Left kidney (tissue), 1 donor: ENCODE measurements at regions not wholly inside any gene's neighbourhood (a gene's known extent, or its start where the extent isn't known, plus 50 kb on each side); places are given as distances from the start of the nearest gene placed in this dataset.
"Not testable (repeated sequence)": the region's sequence is repeated elsewhere in the genome, so short reads cannot be mapped to it uniquely, and the experiment has no call there.

Experiments
- DNase-seq: peaks from one replicate; pipeline ENCODE4 v3.0.0-alpha.2; 2013

DNA sequence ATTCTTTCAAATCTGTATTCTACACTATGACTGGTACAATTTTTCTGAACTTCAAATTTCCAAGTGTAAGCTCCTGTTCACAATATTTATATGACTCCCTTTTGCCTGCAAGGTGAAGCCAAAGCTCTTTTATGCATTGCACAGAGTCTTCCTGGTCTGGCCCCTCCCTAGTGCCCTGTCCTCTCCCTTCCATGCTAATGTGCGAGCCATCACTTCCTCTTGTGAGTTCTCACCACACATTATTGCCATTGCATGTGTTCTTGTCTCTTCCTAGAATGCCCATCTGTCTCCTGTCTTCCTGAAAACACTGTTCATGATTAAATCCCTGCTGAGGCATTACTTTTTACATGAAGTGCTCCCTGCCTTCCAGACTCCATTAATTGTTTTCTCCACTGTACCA is 169.9 kb downstream of the MC4R start:
- no peak for DNase-seq

DNA sequence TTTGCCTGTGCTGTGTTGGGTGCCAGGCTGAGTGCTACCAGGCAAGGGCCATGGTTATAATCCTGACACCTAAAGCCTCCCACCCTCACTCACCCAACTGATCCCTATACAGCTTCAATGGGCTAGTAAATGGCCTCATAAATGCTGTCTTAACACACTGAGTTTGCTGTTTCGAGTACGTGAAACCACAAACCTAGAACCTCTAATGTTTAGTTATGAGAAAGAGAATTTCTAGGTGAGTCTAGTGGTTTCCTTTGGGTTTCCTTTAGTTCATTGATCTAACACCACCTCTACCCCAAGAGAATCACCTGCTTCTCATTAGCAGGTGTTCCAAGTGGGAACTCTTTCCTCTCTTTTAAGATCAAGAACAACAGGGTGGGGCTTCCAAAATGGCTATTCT is 172.0 kb downstream of the MC4R start:
- DNase-seq = no peak

DNA sequence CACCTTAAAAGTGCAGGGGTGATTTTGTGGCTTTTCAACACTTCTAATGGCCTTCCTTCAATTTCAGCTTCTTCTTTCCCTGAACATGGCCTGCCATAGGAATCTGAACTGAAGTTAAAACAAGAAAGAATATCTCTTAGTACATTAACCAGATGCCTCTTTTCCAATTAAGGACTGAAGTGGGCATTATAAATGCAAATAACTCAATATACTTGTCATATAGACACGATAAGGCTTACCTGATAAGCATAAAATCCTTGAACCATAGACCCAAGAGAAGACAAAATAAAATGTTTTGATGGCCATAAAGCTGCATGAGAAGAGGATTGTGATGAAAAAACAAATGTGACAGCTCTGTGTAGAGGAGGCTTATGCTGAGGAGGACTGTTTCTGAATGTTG is 173.1 kb downstream of the MC4R start:
- no peak for DNase-seq

DNA sequence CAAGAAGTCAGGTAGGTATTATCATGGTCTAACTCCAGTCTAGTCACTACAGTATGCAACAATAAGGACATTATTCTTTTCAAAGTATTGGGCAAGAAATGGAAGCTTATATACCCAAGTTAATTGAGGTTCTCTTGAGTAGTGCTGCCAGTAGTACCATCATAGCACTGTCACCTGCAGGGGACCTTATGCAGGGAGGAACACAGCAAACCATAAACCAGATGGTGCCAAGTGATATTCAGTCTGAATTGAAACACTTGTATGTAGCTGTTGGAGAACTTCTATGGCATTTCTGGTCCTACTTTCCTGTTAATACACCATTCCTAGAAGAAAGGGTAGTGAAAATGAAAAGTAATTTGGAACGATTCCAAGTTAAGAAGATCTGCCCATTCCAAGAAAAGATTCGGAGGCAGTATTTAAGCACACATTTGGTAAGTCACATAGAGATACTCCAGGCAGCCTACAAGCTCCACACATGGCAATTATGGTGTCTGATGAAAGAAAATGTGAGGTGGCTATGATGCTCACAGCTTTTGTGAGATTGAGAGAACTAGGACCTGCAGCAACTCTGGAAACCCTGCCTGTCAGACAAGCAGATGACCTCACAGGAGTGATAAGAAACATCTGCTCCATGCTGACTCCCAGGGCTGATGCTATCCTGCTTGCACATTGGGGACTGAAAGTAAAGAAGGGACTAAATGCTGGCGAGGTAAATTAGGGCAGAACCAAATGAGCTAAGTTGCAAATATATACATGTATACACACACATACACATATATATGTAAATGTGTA is 174.7 kb downstream of the MC4R start:
- peak; percentile 34 for DNase-seq

- DNase-seq = no peak
Observed at GRCh38 chr18:60196836-60197606, 175.6 kb downstream of the MC4R start.

- no peak for DNase-seq
Observed at GRCh38 chr18:60193780-60194179, 178.8 kb downstream of the MC4R start.

GRCh38 chr18:60191926-60192325 is 180.6 kb downstream of the MC4R start:
- DNase-seq = no peak

- DNase-seq = no peak
Observed at GRCh38 chr18:60189856-60190255, 182.7 kb downstream of the MC4R start.

DNA sequence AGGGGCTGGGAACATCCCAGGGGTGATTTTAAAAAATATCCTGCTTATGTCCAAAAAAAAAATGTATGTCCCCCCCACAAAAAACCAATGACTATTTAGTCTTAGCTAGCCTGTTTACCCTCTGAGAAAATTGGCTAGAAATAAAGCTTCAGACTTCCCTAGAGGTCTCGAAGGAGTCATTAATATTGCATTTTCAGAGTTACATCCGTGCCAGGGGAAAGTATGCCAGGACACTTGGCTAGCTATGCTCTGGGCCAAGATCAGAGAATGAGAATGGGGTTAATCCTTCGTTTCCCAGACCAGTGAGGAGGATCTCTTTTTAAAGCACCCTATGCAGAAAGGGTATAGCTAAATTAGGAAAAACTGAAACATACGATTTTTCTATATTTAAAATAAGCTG is 183.6 kb downstream of the MC4R start:
- DNase-seq = no peak

- DNase-seq = no peak
Observed at GRCh38 chr18:60182223-60182622, 190.4 kb downstream of the MC4R start.

DNA sequence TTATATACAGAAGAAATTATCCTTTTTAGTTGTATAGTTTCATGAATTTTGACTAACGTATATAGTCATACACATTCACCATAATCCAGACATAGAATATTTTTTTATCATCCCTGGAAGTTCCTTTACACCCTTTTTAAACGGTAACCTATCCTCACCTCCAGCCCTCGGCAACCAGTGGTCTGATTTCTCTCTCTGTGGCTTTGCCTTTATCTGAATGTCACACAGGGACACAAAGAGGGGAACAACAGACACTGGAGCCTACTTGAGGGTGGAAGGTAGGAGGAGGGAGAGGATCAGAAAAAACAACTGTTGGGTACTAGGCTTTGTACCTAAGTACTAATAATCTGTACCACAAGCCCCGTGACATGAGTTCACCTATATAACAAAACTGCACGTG is 191.9 kb downstream of the MC4R start:
- no peak for DNase-seq

DNA sequence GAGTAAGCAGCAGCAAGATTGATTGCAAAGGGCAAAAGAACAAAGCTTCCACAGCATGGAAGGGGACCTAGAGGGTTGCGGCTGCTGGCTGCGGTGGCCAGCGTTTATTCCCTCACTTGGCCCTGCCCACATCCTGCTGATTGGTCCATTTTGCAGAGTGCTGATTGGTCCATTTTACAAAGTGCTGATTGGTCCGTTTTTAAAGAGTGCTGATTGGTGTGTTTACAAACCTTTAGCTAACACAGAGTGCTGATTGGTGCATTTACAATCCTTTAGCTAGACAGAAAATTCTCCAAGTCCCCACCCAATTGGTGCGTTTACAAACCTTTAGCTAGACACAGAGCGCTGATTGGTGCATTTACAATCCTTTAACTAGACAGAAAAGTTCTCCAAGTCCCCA is 194.4 kb downstream of the MC4R start:
- DNase-seq = not testable (repeated sequence)

DNA sequence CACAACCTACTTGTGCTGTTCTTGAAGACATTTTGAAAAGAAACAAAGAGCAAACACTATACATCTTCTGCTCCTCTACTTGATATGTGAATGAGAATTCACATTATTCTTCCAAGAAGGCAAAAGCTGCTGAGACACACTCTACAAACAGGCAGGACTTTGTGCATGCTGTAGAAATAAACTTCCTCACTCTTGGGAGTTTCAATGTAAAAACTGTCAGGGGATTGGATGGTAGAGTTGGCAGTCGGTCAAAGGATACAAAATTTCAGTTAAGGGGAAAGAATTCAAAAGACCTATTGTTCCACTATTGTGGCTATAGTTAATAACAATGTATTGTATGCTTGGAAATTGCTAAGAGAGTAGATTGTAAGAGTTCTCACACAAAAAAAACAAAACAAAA is 196.3 kb downstream of the MC4R start:
- no peak for DNase-seq

GRCh38 chr18:60174832-60175231 is 197.7 kb downstream of the MC4R start:
- DNase-seq = no peak

DNA sequence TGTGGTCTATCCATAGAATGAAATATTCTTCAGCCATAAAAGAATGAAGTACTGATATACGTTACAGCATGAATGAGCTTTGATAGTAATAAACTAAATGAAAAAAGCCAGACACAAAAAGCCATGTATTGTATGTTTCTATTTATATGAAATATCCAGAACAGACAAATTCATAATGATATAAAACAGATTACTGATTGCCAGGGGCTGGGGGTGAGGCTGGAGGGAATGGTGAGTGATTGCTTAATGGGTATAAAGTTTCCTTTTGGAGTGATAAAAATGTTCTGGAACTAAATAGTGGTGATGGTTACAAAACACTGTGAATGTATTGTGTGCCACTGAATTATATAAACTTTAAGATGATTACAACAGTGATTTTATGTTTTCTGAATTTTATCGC is 200.5 kb downstream of the MC4R start:
- DNase-seq = no peak

DNA sequence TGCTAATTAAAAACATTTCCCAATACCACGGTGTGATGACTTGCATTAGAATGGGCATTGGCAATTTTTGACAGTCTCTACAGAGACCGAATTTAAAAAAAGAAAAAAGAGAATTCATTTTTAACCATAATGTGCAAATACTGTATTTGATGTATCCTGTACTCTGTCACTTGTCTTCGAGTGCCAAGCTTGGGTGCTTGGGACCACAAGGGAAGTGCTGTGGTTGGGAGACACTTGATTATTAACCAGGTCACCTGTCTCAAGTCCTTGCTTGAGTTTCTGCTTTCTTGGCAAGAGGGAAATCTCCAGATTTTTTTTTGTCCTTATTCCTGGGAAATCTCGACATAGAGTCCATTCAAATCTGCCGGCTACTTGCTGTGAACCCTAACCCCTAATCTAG is 209.0 kb downstream of the MC4R start:
- DNase-seq = no peak

DNA sequence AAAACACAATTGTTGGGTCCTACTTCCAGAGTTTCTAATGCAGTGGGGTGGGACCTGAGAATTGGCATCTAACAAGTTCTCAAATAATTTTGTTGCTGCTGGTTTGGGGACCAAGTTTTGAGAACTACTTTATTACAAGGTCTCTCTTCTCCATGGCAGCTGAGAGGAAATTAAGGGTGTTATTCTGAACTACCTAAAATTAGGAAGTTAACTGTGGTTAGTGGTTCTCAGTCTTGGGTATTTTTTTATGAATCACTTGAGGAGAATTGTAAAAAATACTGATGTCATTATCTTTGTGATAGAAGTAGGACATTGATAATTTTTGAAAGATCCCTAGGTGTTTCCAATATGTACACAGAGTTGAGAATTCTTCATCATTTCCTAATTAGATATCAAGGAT is 210.2 kb downstream of the MC4R start:
- DNase-seq = no peak

DNA sequence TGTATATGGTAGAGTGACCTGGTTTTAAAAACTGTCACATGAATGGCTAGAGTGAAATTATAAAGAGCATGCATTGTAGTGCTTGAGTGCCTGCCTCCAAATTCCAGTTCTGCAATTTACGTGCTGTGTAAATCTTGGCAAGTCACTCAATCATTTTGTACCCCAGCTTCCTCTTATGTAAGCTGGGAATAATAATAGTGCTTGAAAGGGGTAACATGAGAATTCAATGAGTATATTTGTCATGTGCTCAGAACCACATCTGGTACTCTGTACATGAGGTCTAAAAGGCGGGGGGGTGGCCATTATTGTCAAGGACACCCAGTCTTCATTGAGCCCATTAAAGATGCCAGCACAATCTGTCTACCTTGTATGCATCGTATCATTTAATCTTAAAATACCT is 214.8 kb downstream of the MC4R start:
- DNase-seq = no peak

DNA sequence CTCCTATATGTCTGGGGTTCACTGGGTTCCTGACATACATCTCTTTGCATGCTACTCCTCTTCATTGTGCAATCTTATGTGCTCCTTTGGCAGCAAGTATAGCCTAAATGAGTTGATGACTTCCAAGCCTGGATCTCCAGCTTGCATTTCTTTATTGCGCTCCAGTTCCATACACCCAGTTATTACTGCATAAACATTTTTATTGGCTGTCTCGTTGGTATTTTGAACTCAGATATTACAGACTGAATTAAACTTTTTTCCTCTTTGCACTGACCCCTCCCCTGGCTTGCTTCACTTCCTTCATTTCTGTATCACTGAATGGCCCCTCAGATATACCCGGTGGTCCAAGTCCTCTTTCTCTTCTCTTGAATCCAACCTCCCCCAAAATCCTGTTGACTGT is 219.2 kb downstream of the MC4R start:
- DNase-seq = no peak

DNA sequence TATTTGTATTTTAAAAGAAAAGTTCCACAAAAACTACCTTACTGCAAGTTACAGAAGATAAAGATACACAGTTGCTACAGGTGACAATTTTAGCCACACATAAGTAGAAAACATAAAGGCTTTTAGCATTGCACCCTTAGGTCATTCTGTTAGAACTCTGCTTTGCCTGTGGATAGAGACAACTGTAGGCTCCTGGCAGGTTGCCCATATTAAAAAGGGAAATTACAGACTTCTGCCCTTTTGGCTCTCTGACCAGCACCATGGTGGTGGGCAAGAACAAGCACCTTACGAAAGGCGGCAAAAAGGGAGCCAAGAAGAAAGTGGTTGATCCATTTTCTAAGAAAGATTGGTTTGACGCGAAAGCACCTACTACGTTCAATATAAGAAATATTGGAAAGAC is 223.3 kb downstream of the MC4R start:
- DNase-seq = no peak

DNA sequence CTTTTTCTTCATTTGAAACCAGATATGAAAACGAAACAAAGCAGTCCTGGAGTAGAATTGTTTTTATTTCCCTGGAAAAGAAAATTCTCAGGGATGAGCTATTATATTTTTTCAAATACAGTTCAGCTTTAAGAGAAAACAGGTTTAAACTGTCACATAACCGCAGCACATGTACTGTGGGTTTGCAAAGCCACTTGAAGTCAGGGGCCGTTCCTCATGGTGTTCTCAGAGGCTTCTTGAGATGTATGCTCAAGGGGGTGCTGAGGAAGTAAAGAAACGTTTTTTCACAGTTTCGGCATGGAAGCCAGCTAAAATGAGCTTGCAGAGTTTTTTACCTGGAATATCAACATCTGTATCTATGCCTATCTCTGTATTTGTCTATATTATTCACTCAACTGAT is 225.3 kb downstream of the MC4R start:
- DNase-seq = no peak

- no peak for DNase-seq
Observed at GRCh38 chr18:60146220-60146960, 226.2 kb downstream of the MC4R start.

- no peak for DNase-seq
Observed at GRCh38 chr18:60145776-60146175, 226.8 kb downstream of the MC4R start.
